MM.1S (cell line): ENCODE measurements at regions not wholly inside any gene's neighbourhood (a gene's known extent, or its start where the extent isn't known, plus 50 kb on each side); places are given as distances from the start of the nearest gene placed in this dataset.

ENCODE experiments used
- DNase-seq: peaks from one replicate; pipeline ENCODE4 v3.0.0-alpha.2; 2015
- H2AFZ ChIP-seq: fragments of 300-600 bp; sonication (generic); 2 replicates; pipeline ENCODE4 v1.6.0; 2016; ENCODE audit warnings: antibody characterized with exemption, low read length
- H3F3A ChIP-seq: fragments of 300-600 bp; sonication (generic); 2 replicates; pipeline ENCODE4 v1.6.1; 2016; ENCODE audit warnings: mild to moderate bottlenecking, antibody characterized with exemption, low read length, moderate library complexity, mixed read lengths; ENCODE audit not compliant: insufficient read depth
- H3K27ac ChIP-seq: fragments of 300-600 bp; sonication (generic); 2 replicates; pipeline ENCODE4 v1.5.1; 2016; ENCODE audit warnings: mild to moderate bottlenecking, low read length
- H3K27me3 ChIP-seq: fragments of 300-600 bp; sonication (generic); replicated peaks from 2 replicates; pipeline ENCODE4 v1.6.0; 2016; ENCODE audit warnings: low read length; ENCODE audit not compliant: insufficient read depth
- H3K36me3 ChIP-seq: fragments of 300-600 bp; sonication (generic); replicated peaks from 2 replicates; pipeline ENCODE4 v1.6.1; 2016; ENCODE audit warnings: mild to moderate bottlenecking, low read length, mixed read lengths; ENCODE audit not compliant: insufficient read depth
- H3K4me1 ChIP-seq: fragments of 300-600 bp; sonication (generic); 2 replicates; pipeline ENCODE4 v1.6.1; 2016; ENCODE audit warnings: low read length, mixed read lengths
- H3K4me2 ChIP-seq: fragments of 300-600 bp; sonication (generic); 2 replicates; pipeline ENCODE4 v1.6.0; 2016; ENCODE audit warnings: low read depth, low read length
- H3K4me3 ChIP-seq: fragments of 300-600 bp; sonication (generic); 2 replicates; pipeline ENCODE4 v1.5.1; 2016; ENCODE audit warnings: low read length, mixed read lengths
- H3K79me2 ChIP-seq: fragments of 300-600 bp; sonication (generic); 2 replicates; pipeline ENCODE4 v1.6.1; 2016; ENCODE audit warnings: mixed run types, low read length, mixed read lengths
- H3K9ac ChIP-seq: fragments of 300-600 bp; sonication (generic); 2 replicates; pipeline ENCODE4 v1.6.1; 2016; ENCODE audit warnings: low read length, mixed read lengths
- H3K9me2 ChIP-seq: fragments of 300-600 bp; sonication (generic); replicated peaks from 2 replicates; pipeline ENCODE4 v1.6.1; 2016; ENCODE audit warnings: mild to moderate bottlenecking, low read length, mixed read lengths; ENCODE audit not compliant: insufficient read depth
- H3K9me3 ChIP-seq: fragments of 300-600 bp; sonication (generic); replicated peaks from 2 replicates; pipeline ENCODE4 v1.6.1; 2016; ENCODE audit warnings: mild to moderate bottlenecking, low read length, mixed read lengths; ENCODE audit not compliant: insufficient read depth
- H4K20me1 ChIP-seq: fragments of 300-600 bp; sonication (generic); 2 replicates; pipeline ENCODE4 v1.6.1; 2016; ENCODE audit warnings: mild to moderate bottlenecking, low read length, moderate library complexity, mixed read lengths; ENCODE audit not compliant: insufficient read depth
- CTCF ChIP-seq: fragments of 300-600 bp; sonication (generic); IDR thresholded peaks from 2 replicates; pipeline ENCODE4 v1.5.1; 2016; ENCODE audit warnings: antibody characterized with exemption, low read length, mixed read lengths
- EZH2 ChIP-seq: fragments of 300-600 bp; sonication (generic); optimal IDR thresholded peaks from 2 replicates; pipeline ENCODE3; 2017; ENCODE audit warnings: low read depth, mild to moderate bottlenecking, antibody characterized with exemption, low read length, mixed read lengths
- EZH2phosphoT487 ChIP-seq: fragments of 300-600 bp; sonication (generic); IDR thresholded peaks from 2 replicates; pipeline ENCODE4 v1.6.1; 2018; ENCODE audit warnings: antibody characterized with exemption, low read length

GRCh38 chr13:91076830-91077229 is 270.7 kb upstream of the MIR17HG start:
- H3K27me3 ChIP-seq: no peaks in the 10 kb centered on the region
- H3K79me2 ChIP-seq: no peaks in the 10 kb centered on the region
- no peak overlapping the region for H3K4me2 ChIP-seq
- H3K27ac ChIP-seq: no peak overlapping the region
- H3K4me1 ChIP-seq: no peaks in the 10 kb centered on the region
- no peaks in the 10 kb centered on the region for H3F3A ChIP-seq
- DNase-seq: no peak
- no peaks in the 10 kb centered on the region for H4K20me1 ChIP-seq
- H3K9me3 ChIP-seq: no peaks in the 10 kb centered on the region
- H3K4me3 ChIP-seq: no peak overlapping the region
- no peak overlapping the region for H3K9ac ChIP-seq
- no peaks in the 10 kb centered on the region for H3K36me3 ChIP-seq
- H2AFZ ChIP-seq: no peak overlapping the region
- H3K9me2 ChIP-seq: no peaks in the 10 kb centered on the region
- TF ChIP-seq EZH2phosphoT487: no peak
- TF ChIP-seq CTCF: no peak
- TF ChIP-seq EZH2: no peak

- Histone ChIP-seq H3K9ac (no peak overlapping the region), H2AFZ (no peak overlapping the region), H3K4me2 (no peak overlapping the region; the same call in 1 of the 2 replicates), H3K36me3 (no peaks in the 10 kb centered on the region), H3K79me2 (no peaks in the 10 kb centered on the region), H3K9me2 (no peaks in the 10 kb centered on the region), H3K27ac (no peak overlapping the region), H3K4me1 (no peaks in the 10 kb centered on the region), H4K20me1 (no peaks in the 10 kb centered on the region), H3K4me3 (no peak overlapping the region), H3F3A (no peaks in the 10 kb centered on the region), H3K9me3 (no peaks in the 10 kb centered on the region), H3K27me3 (no peaks in the 10 kb centered on the region)
- peak; percentile 25 for DNase-seq
- peak; percentile 30 for TF ChIP-seq CTCF
- TF ChIP-seq EZH2: no peak
- TF ChIP-seq EZH2phosphoT487: no peak
Measured at GRCh38 chr13:91078093-91078679, 269.3 kb upstream of the MIR17HG start.

GRCh38 chr13:91079176-91079575 is 268.3 kb upstream of the MIR17HG start:
- Histone ChIP-seq H3K4me1 (no peaks in the 10 kb centered on the region), H3K27me3 (no peaks in the 10 kb centered on the region), H3K79me2 (no peaks in the 10 kb centered on the region), H3F3A (no peaks in the 10 kb centered on the region), H2AFZ (no peak overlapping the region), H3K9me3 (no peaks in the 10 kb centered on the region), H3K4me3 (no peak overlapping the region), H3K27ac (no peak overlapping the region), H3K9me2 (no peaks in the 10 kb centered on the region), H3K9ac (no peak overlapping the region), H4K20me1 (no peaks in the 10 kb centered on the region), H3K36me3 (no peaks in the 10 kb centered on the region), H3K4me2 (no peak overlapping the region)
- no peak for TF ChIP-seq EZH2phosphoT487
- TF ChIP-seq EZH2: no peak
- no peak for TF ChIP-seq CTCF
- DNase-seq: no peak
